SJSA1 (cell line): ENCODE measurements at regions not wholly inside any gene's neighbourhood (a gene's known extent, or its start where the extent isn't known, plus 50 kb on each side); places are given as distances from the start of the nearest gene placed in this dataset.

ENCODE experiments used
- DNase-seq, 2 experiments: peaks; one replicate each; pipeline ENCODE4 v3.0.0-alpha.2; 2015 to 2020; ENCODE audit warnings: low spot score in 2 of 2, low read depth in 1 of 2
- H3K27ac ChIP-seq: fragments of 250-450 bp; sonication (Bioruptor Pico); 2 replicates; pipeline ENCODE4 v1.5.1; 2020; ENCODE audit warnings: mild to moderate bottlenecking, moderate library complexity
- H3K27me3 ChIP-seq: fragments of 250-450 bp; sonication (Bioruptor Pico); replicated peaks from 2 replicates; pipeline ENCODE4 v1.5.1; 2020; ENCODE audit warnings: mild to moderate bottlenecking, moderate library complexity
- H3K36me3 ChIP-seq: fragments of 250-450 bp; sonication (Bioruptor Pico); 2 replicates; pipeline ENCODE4 v1.5.1; 2020; ENCODE audit warnings: mild to moderate bottlenecking
- H3K4me1 ChIP-seq: fragments of 250-450 bp; sonication (Bioruptor Pico); replicated peaks from 2 replicates; pipeline ENCODE4 v1.6.1; 2021; ENCODE audit warnings: mild to moderate bottlenecking
- H3K4me3 ChIP-seq: fragments of 250-450 bp; sonication (Bioruptor Pico); 2 replicates; pipeline ENCODE4 v1.5.1; 2020; ENCODE audit warnings: mild to moderate bottlenecking
- H3K9me3 ChIP-seq: fragments of 250-450 bp; sonication (Bioruptor Pico); replicated peaks from 2 replicates; pipeline ENCODE4 v1.5.1; 2020; ENCODE audit warnings: mild to moderate bottlenecking

GRCh38 chr11:100550912-100551632 lies 136.0 kb upstream of the ARHGAP42 start:
- Histone ChIP-seq H3K4me3 (no peak overlapping the region), H3K36me3 (no peaks in the 10 kb centered on the region), H3K27ac (no peak overlapping the region), H3K9me3 (no peaks in the 10 kb centered on the region), H3K27me3 (no peaks in the 10 kb centered on the region), H3K4me1 (no peaks in the 10 kb centered on the region)
- DNase-seq, result no peak

GRCh38 chr11:100555931-100556330 lies 131.2 kb upstream of the ARHGAP42 start:
- Histone ChIP-seq H3K36me3 (no peaks in the 10 kb centered on the region), H3K4me3 (no peak overlapping the region), H3K27me3 (no peaks in the 10 kb centered on the region), H3K9me3 (no peaks in the 10 kb centered on the region), H3K27ac (no peak overlapping the region), H3K4me1 (peaks cover 6% of the 10 kb centered on the region)
- no peak for DNase-seq

GRCh38 chr11:100556781-100557180 lies 130.3 kb upstream of the ARHGAP42 start:
- Histone ChIP-seq H3K4me1 (peaks cover 15% of the 10 kb centered on the region), H3K4me3 (no peak overlapping the region), H3K9me3 (no peaks in the 10 kb centered on the region), H3K36me3 (no peaks in the 10 kb centered on the region), H3K27me3 (no peaks in the 10 kb centered on the region), H3K27ac (no peak overlapping the region)
- peak in 1 of 2 experiments; percentile 18 for DNase-seq

- Histone ChIP-seq H3K27ac (no peak overlapping the region), H3K36me3 (no peaks in the 10 kb centered on the region), H3K4me1 (peaks cover 27% of the 10 kb centered on the region), H3K4me3 (no peak overlapping the region), H3K27me3 (no peaks in the 10 kb centered on the region), H3K9me3 (no peaks in the 10 kb centered on the region)
- no peak for DNase-seq
Observed at GRCh38 chr11:100557830-100558611, 129.1 kb upstream of the ARHGAP42 start.

GRCh38 chr11:100560606-100561005 lies 126.5 kb upstream of the ARHGAP42 start:
- H3K4me1 ChIP-seq, result peaks cover 36% of the 10 kb centered on the region
- no peaks in the 10 kb centered on the region for H3K27me3 ChIP-seq
- H3K9me3 ChIP-seq, result no peaks in the 10 kb centered on the region
- H3K36me3 ChIP-seq, result no peaks in the 10 kb centered on the region
- no peak for DNase-seq
- H3K27ac ChIP-seq, result no peak overlapping the region
- no peak overlapping the region for H3K4me3 ChIP-seq

GRCh38 chr11:100561323-100561722 lies 125.8 kb upstream of the ARHGAP42 start:
- peak in 1 of 2 experiments; percentile 14 for DNase-seq
- H3K4me1 ChIP-seq, result peaks cover 36% of the 10 kb centered on the region
- no peak overlapping the region for H3K4me3 ChIP-seq
- no peaks in the 10 kb centered on the region for H3K36me3 ChIP-seq
- H3K27ac ChIP-seq, result peak overlapping the region; percentile 71
- no peaks in the 10 kb centered on the region for H3K9me3 ChIP-seq
- no peaks in the 10 kb centered on the region for H3K27me3 ChIP-seq

- Histone ChIP-seq H3K36me3 (no peaks in the 10 kb centered on the region), H3K27me3 (no peaks in the 10 kb centered on the region), H3K27ac (peak overlapping the region; percentile 71), H3K9me3 (no peaks in the 10 kb centered on the region), H3K4me3 (no peak overlapping the region), H3K4me1 (peaks cover 30% of the 10 kb centered on the region)
- DNase-seq, result peak; percentile 56 to 73
Observed at GRCh38 chr11:100562128-100562527, 125.0 kb upstream of the ARHGAP42 start.

GRCh38 chr11:100563541-100564280 lies 123.4 kb upstream of the ARHGAP42 start:
- peaks cover 30% of the 10 kb centered on the region for H3K4me1 ChIP-seq
- no peaks in the 10 kb centered on the region for H3K27me3 ChIP-seq
- DNase-seq, result peak in 1 of 2 experiments; percentile 4
- no peak overlapping the region for H3K4me3 ChIP-seq
- no peaks in the 10 kb centered on the region for H3K9me3 ChIP-seq
- no peak overlapping the region for H3K27ac ChIP-seq
- H3K36me3 ChIP-seq, result no peaks in the 10 kb centered on the region

- Histone ChIP-seq H3K36me3 (no peaks in the 10 kb centered on the region), H3K27ac (no peak overlapping the region), H3K4me1 (peaks cover 7% of the 10 kb centered on the region), H3K27me3 (no peaks in the 10 kb centered on the region), H3K9me3 (no peaks in the 10 kb centered on the region), H3K4me3 (no peak overlapping the region)
- DNase-seq, result no peak
Observed at GRCh38 chr11:100573911-100574513, 113.1 kb upstream of the ARHGAP42 start.

GRCh38 chr11:100574894-100575769 lies 112.0 kb upstream of the ARHGAP42 start:
- peak in 1 of 2 experiments; percentile 31 for DNase-seq
- Histone ChIP-seq H3K36me3 (no peaks in the 10 kb centered on the region), H3K4me3 (no peak overlapping the region), H3K27me3 (no peaks in the 10 kb centered on the region), H3K9me3 (no peaks in the 10 kb centered on the region), H3K4me1 (peaks cover 9% of the 10 kb centered on the region), H3K27ac (no peak overlapping the region)

GRCh38 chr11:100575860-100576717 lies 111.0 kb upstream of the ARHGAP42 start:
- Histone ChIP-seq H3K4me1 (peaks cover 9% of the 10 kb centered on the region), H3K36me3 (no peaks in the 10 kb centered on the region), H3K4me3 (no peak overlapping the region), H3K27me3 (no peaks in the 10 kb centered on the region), H3K27ac (no peak overlapping the region), H3K9me3 (no peaks in the 10 kb centered on the region)
- DNase-seq, result peak in 1 of 2 experiments; percentile 22

GRCh38 chr11:100576718-100577021 lies 110.4 kb upstream of the ARHGAP42 start:
- no peaks in the 10 kb centered on the region for H3K9me3 ChIP-seq
- H3K27ac ChIP-seq, result no peak overlapping the region
- DNase-seq, result no peak
- no peak overlapping the region for H3K4me3 ChIP-seq
- no peaks in the 10 kb centered on the region for H3K27me3 ChIP-seq
- peaks cover 9% of the 10 kb centered on the region for H3K4me1 ChIP-seq
- no peaks in the 10 kb centered on the region for H3K36me3 ChIP-seq
